Kidney (tissue), 13 donors: ENCODE measurements at regions not wholly inside any gene's neighbourhood (a gene's known extent, or its start where the extent isn't known, plus 50 kb on each side); places are given as distances from the start of the nearest gene placed in this dataset.

Experiments used
- DNase-seq, 5 donors: peaks; one replicate each; pipeline ENCODE4 v3.0.0-alpha.2; 2013 to 2020
- FAIRE-seq: peaks from 2 replicates; lab custom pipeline; 2012; peaks lifted over from hg19 to GRCh38; lab: Jason Lieb, UNC
- H3K27ac ChIP-seq, 2 donors: one replicate each; pipeline ENCODE4 v1.7.0; 2013; ENCODE audit warnings: low read depth in 2 of 2, low read length in 2 of 2, inconsistent platforms in 1 of 2
- H3K27me3 ChIP-seq: one replicate; pipeline ENCODE4 v1.7.1; 2013; ENCODE audit warnings: low read length, inconsistent platforms; ENCODE audit not compliant: control insufficient read depth, insufficient read depth
- H3K36me3 ChIP-seq, 3 donors: one replicate each; pipeline versions ENCODE4 v1.7.0 to v1.7.1; 2013; ENCODE audit warnings: low read length in 3 of 3, control low read depth in 1 of 3, inconsistent platforms in 1 of 3; ENCODE audit not compliant: insufficient read depth in 3 of 3, control insufficient read depth in 2 of 3
- H3K4me1 ChIP-seq, 3 donors: one replicate each; pipeline versions ENCODE4 v1.7.0 to v1.7.1; 2013; ENCODE audit warnings: low read length in 3 of 3, inconsistent platforms in 1 of 3, low read depth in 1 of 3; ENCODE audit not compliant: control insufficient read depth in 2 of 3, insufficient read depth in 2 of 3
- H3K4me3 ChIP-seq, 3 donors: one replicate each; pipeline versions ENCODE4 v1.7.0 to v1.8.1; 2013; ENCODE audit warnings: low read length in 3 of 3, control low read depth in 1 of 3, inconsistent platforms in 1 of 3
- H3K9ac ChIP-seq, 3 donors: one replicate each; pipeline versions ENCODE4 v1.7.0 to v1.7.1; 2013; ENCODE audit warnings: low read length in 3 of 3, control low read depth in 1 of 3, inconsistent platforms in 1 of 3
- H3K9me3 ChIP-seq, 3 donors: one replicate each; pipeline versions ENCODE4 v1.7.0 to v1.7.1; 2013; ENCODE audit warnings: low read length in 3 of 3, control low read depth in 1 of 3, inconsistent platforms in 1 of 3; ENCODE audit not compliant: control insufficient read depth in 2 of 3, insufficient read depth in 1 of 3
- CTCF ChIP-seq: IDR thresholded peaks from 3 replicates; pipeline ENCODE4 v1.5.1; 2012; ENCODE audit warnings: mild to moderate bottlenecking, moderate library complexity, borderline replicate concordance; ENCODE audit not compliant: insufficient read depth; ENCODE audit errors: extremely low read depth
- intact Hi-C: fragments of 100-400 bp; cut with DNase I; formaldehyde crosslinking; loops from one replicate; pipeline ENCODE4 v1.11.1; 2022
- donor health status: control.
- donor health status: control.
- donor health status: control.
- donor health status: control.
- donor health status: control.
- donor health status: DM: yes; HTN: yes; CAD: no.
- donor health status: Normal renal cell carcinoma (clear cell type).

- H3K4me1 ChIP-seq = no peaks in the 10 kb centered on the region
- no peaks in the 10 kb centered on the region for H3K9me3 ChIP-seq
- no peak overlapping the region for H3K27ac ChIP-seq
- no peak overlapping the region for H3K9ac ChIP-seq
- intact Hi-C loops = no loop called here
- no peak overlapping the region for H3K4me3 ChIP-seq
- no peak for TF ChIP-seq CTCF
- FAIRE-seq = no peak
- DNase-seq = no peak
- no peaks in the 10 kb centered on the region for H3K27me3 ChIP-seq
- H3K36me3 ChIP-seq = no peaks in the 10 kb centered on the region
Observed at GRCh38 chrX:96004386-96004785, 680.3 kb upstream of the DIAPH2 start.

GRCh38 chrX:96006281-96006680 lies 678.4 kb upstream of the DIAPH2 start:
- H3K36me3 ChIP-seq = no peaks in the 10 kb centered on the region
- no peak for FAIRE-seq
- intact Hi-C loops = no loop called here

GRCh38 chrX:96027407-96027806 lies 657.2 kb upstream of the DIAPH2 start:
- FAIRE-seq = no peak
- no peak overlapping the region for H3K9ac ChIP-seq

More at GRCh38 chrX:96006281-96006680, 678.4 kb upstream of the DIAPH2 start:
- no peak for TF ChIP-seq CTCF
- H3K27ac ChIP-seq = no peak overlapping the region
- no peak overlapping the region for H3K9ac ChIP-seq
- H3K27me3 ChIP-seq = no peaks in the 10 kb centered on the region
- H3K4me3 ChIP-seq = no peak overlapping the region
- DNase-seq = no peak
- no peaks in the 10 kb centered on the region for H3K4me1 ChIP-seq
- H3K9me3 ChIP-seq = no peaks in the 10 kb centered on the region

More at GRCh38 chrX:96027407-96027806, 657.2 kb upstream of the DIAPH2 start:
- Histone ChIP-seq H3K27ac (no peak overlapping the region), H3K4me1 (no peaks in the 10 kb centered on the region), H3K4me3 (no peak overlapping the region), H3K9me3 (no peaks in the 10 kb centered on the region), H3K27me3 (no peaks in the 10 kb centered on the region), H3K36me3 (no peaks in the 10 kb centered on the region)
- intact Hi-C loops = no loop called here
- TF ChIP-seq CTCF = no peak
- no peak for DNase-seq
